Sigmoid colon (tissue), 4 donors: ENCODE measurements at regions not wholly inside any gene's neighbourhood (a gene's known extent, or its start where the extent isn't known, plus 50 kb on each side); places are given as distances from the start of the nearest gene placed in this dataset.

Experiments used
- CTCF ChIP-seq, 4 experiments: fragments of 450-650 bp in 3 of 4; fragments of 200-600 bp in 1 of 4; IDR thresholded peaks; one replicate each; pipeline ENCODE4 v1.5.1; 2016 to 2019; ENCODE audit warnings: antibody characterized with exemption in 4 of 4, mild to moderate bottlenecking in 3 of 4, moderate library complexity in 2 of 4
- EP300 ChIP-seq, 4 donors: sonication (generic); formaldehyde crosslinking; IDR thresholded peaks; one replicate each; pipeline ENCODE4 v1.6.1; 2017; ENCODE audit warnings: antibody characterized with exemption in 4 of 4
- POLR2A ChIP-seq, 2 donors: fragments of 450-650 bp; IDR thresholded peaks; one replicate each; pipeline ENCODE4 v1.6.1; 2016; ENCODE audit warnings: antibody characterized with exemption in 2 of 2, mild to moderate bottlenecking in 2 of 2, moderate library complexity in 2 of 2
- POLR2AphosphoS5 ChIP-seq, 4 donors: sonication (generic); formaldehyde crosslinking; IDR thresholded peaks; one replicate each; pipeline ENCODE4 v1.6.1; 2017; ENCODE audit warnings: antibody characterized with exemption in 4 of 4

GRCh38 chr11:91730620-91731019 lies 494.0 kb upstream of the FAT3 start:
- TF ChIP-seq CTCF (IDR thresholded peaks at IDR 0.05) (no peak), POLR2A (IDR thresholded peaks at IDR 0.05) (no peak), EP300 (IDR thresholded peaks at IDR 0.05) (no peak), POLR2AphosphoS5 (IDR thresholded peaks at IDR 0.05) (no peak)
